ENCODE measurements at regions not wholly inside any gene's neighbourhood (a gene's known extent, or its start where the extent isn't known, plus 50 kb on each side); places are given as distances from the start of the nearest gene placed in this dataset.

DNA sequence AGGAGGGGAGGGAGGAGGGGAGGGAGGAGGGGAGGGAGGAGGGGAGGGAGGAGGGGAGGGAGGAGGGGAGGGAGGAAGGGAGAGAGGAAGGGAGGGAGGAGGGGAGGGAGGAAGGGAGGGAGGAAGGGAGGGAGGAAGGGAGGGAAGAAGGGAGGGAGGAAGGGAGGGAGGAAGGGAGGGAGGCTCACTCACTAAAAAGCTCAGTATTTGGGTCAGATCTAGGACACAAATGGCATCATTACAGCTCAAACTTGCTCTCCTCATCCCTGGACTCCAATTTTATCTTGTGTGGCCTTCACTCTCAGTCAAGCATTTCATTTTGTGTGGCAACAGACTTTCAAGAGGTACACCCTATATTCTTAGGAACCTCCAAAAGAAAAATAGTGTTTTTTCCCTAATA is 435.4 kb downstream of the IRS1 start (continued):
- TF ChIP-seq, protein P1, sequence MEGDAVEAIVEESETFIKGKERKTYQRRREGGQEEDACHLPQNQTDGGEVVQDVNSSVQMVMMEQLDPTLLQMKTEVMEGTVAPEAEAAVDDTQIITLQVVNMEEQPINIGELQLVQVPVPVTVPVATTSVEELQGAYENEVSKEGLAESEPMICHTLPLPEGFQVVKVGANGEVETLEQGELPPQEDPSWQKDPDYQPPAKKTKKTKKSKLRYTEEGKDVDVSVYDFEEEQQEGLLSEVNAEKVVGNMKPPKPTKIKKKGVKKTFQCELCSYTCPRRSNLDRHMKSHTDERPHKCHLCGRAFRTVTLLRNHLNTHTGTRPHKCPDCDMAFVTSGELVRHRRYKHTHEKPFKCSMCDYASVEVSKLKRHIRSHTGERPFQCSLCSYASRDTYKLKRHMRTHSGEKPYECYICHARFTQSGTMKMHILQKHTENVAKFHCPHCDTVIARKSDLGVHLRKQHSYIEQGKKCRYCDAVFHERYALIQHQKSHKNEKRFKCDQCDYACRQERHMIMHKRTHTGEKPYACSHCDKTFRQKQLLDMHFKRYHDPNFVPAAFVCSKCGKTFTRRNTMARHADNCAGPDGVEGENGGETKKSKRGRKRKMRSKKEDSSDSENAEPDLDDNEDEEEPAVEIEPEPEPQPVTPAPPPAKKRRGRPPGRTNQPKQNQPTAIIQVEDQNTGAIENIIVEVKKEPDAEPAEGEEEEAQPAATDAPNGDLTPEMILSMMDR (conservative IDR thresholded peaks at IDR 0.05; ENCODE audit: low read depth in 2 of 2): no peak
- no peak for TF ChIP-seq EZH2 (IDR thresholded peaks at IDR 0.05; ENCODE audit: low read depth, unreplicated experiment)
- TF ChIP-seq ZNF114 (CRISPR knock-in tag; IDR thresholded peaks at IDR 0.05): no peak
- TF ChIP-seq REST (IDR thresholded peaks at IDR 0.05; ENCODE audit: unreplicated experiment): no peak
- TF ChIP-seq ZNF331 (CRISPR knock-in tag; IDR thresholded peaks at IDR 0.05; ENCODE audit: low read depth): no peak
- no peak for TF ChIP-seq POLR2AphosphoS5 (IDR thresholded peaks at IDR 0.05; ENCODE audit: low read depth)

DNA sequence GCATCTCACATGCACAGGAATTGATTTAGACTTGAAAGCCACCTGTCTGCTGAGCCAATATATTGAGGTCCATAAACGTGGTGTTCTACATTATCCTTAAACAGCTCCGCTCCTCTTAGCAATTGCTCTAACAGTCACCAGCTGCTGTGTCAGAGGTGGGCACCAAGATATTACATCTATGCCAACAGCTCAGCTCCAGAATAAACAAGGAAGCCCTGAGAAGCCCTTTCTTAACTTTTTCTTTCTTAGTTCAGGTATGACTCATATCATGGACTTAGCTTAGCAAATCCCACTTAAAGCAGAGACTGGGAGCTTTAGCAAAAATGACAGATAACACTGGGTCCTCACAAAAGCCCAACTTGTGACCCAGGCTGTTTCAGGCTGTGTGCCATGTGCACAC is 436.6 kb downstream of the IRS1 start:
- H3K36me3 Mint-ChIP-seq (ENCODE audit: low read depth): no peaks in the 10 kb centered on the region
- H3K27me3 ChIP-seq (ENCODE audit: insufficient read depth): no peaks in the 10 kb centered on the region
- no peak overlapping the region for H2AFZ ChIP-seq
- H3F3A ChIP-seq (replicated peaks; ENCODE audit: low read depth): no peaks in the 10 kb centered on the region
- H3K4me3 ChIP-seq: no peak overlapping the region
- no peak overlapping the region for H3K4me2 ChIP-seq
- H3K4me3 Mint-ChIP-seq: no peak overlapping the region
- ATAC-seq (no peak), DNase-seq (ENCODE audit: low spot score) (no peak)
- H3K27ac ChIP-seq (ENCODE audit: low read depth): no peak overlapping the region
- H3K36me3 ChIP-seq (ENCODE audit: insufficient read depth): no peaks in the 10 kb centered on the region
- no peaks in the 10 kb centered on the region for H4K20me1 ChIP-seq (replicated peaks; ENCODE audit: insufficient read depth)
- no peak overlapping the region for H3K27ac Mint-ChIP-seq
- no peaks in the 10 kb centered on the region for H3K79me2 ChIP-seq (replicated peaks; ENCODE audit: insufficient read depth)
- H3K9me3 Mint-ChIP-seq: no peaks in the 10 kb centered on the region; the same call in 2 of the 3 replicates
- H3K4me1 Mint-ChIP-seq: no peaks in the 10 kb centered on the region
- peaks cover 1% of the 10 kb centered on the region for H3K27me3 Mint-ChIP-seq (ENCODE audit: insufficient read depth, low read depth, poor library complexity)
- 0 out of 2 replicates have a peak, but pooled peaks cover 6% of the 10 kb centered on the region for H3K9me2 ChIP-seq (ENCODE audit: insufficient read depth)
- no peaks in the 10 kb centered on the region for H3K4me1 ChIP-seq (ENCODE audit: insufficient read depth)
- TF ChIP-seq JUNB (IDR thresholded peaks at IDR 0.05; ENCODE audit: unreplicated experiment): no peak
- TF ChIP-seq CREB1 (CRISPR knock-in tag; IDR thresholded peaks at IDR 0.05; ENCODE audit: low read depth): no peak
- no peak for TF ChIP-seq EZH2phosphoT487 (IDR thresholded peaks at IDR 0.05; ENCODE audit: unreplicated experiment)
- no peak for TF ChIP-seq REST (IDR thresholded peaks at IDR 0.05; ENCODE audit: unreplicated experiment)
- TF ChIP-seq NANOG (IDR thresholded peaks at IDR 0.05; ENCODE audit: borderline replicate concordance): no peak
- no peak for TF ChIP-seq POLR2AphosphoS5 (IDR thresholded peaks at IDR 0.05; ENCODE audit: low read depth)
- no peak for TF ChIP-seq EZH2 (IDR thresholded peaks at IDR 0.05; ENCODE audit: low read depth, unreplicated experiment)
- TF ChIP-seq, protein P1 (conservative IDR thresholded peaks at IDR 0.05; ENCODE audit: low read depth in 2 of 2): no peak
- TF ChIP-seq ZNF114 (CRISPR knock-in tag; IDR thresholded peaks at IDR 0.05): no peak
- no peak for TF ChIP-seq ETS1 (IDR thresholded peaks at IDR 0.05)
- TF ChIP-seq ZNF331 (CRISPR knock-in tag; IDR thresholded peaks at IDR 0.05; ENCODE audit: low read depth): no peak
